ENCODE measurements at regions not wholly inside any gene's neighbourhood (a gene's known extent, or its start where the extent isn't known, plus 50 kb on each side); places are given as distances from the start of the nearest gene placed in this dataset.

GRCh38 chr3:75218577-75218976 lies 445.6 kb upstream of the FRG2C start:
- intact Hi-C loops (cut with DNase I; ENCODE audit: low total_unique reads) (no loop called here), in situ Hi-C loops (cut with MboI; ENCODE audit: low sequenced_read_pairs in 4 of 4) (no loop called here)
- TF ChIP-seq POLR2A (IDR thresholded peaks at IDR 0.05) = no peak
- no peak for TF ChIP-seq CTCF (IDR thresholded peaks at IDR 0.05 in 4 of 5, conservative IDR thresholded peaks at IDR 0.05 in 1 of 5)
- H3K36me3 ChIP-seq = no peaks in the 10 kb centered on the region
- H3K27ac ChIP-seq = no peak overlapping the region
- H3K4me1 ChIP-seq = no peaks in the 10 kb centered on the region
- ATAC-seq = no peak
- H3K27me3 ChIP-seq = no peaks in the 10 kb centered on the region
- H3K4me3 ChIP-seq = no peak overlapping the region
- no peaks in the 10 kb centered on the region for H3K9me3 ChIP-seq
- DNase-seq = no peak

GRCh38 chr3:75220932-75221331 lies 443.2 kb upstream of the FRG2C start:
- ATAC-seq (no peak), DNase-seq (no peak)
- TF ChIP-seq CTCF (IDR thresholded peaks at IDR 0.05 in 4 of 5, conservative IDR thresholded peaks at IDR 0.05 in 1 of 5) = no peak
- TF ChIP-seq POLR2A (IDR thresholded peaks at IDR 0.05) = no peak
- H3K36me3 ChIP-seq = no peaks in the 10 kb centered on the region
- no peak overlapping the region for H3K4me3 ChIP-seq
- in situ Hi-C loops (cut with MboI; ENCODE audit: low sequenced_read_pairs in 4 of 4) = no loop called here
- H3K27me3 ChIP-seq = no peaks in the 10 kb centered on the region
- no peaks in the 10 kb centered on the region for H3K9me3 ChIP-seq
- H3K27ac ChIP-seq = no peak overlapping the region
- intact Hi-C loops (cut with DNase I; ENCODE audit: low total_unique reads) = no loop called here
- no peaks in the 10 kb centered on the region for H3K4me1 ChIP-seq

- ATAC-seq = no peak
- in situ Hi-C loops (cut with MboI; ENCODE audit: low sequenced_read_pairs in 4 of 4) (no loop called here), intact Hi-C loops (cut with DNase I; ENCODE audit: low total_unique reads) (no loop called here)
- no peak for DNase-seq
- TF ChIP-seq CTCF (IDR thresholded peaks at IDR 0.05 in 4 of 5, conservative IDR thresholded peaks at IDR 0.05 in 1 of 5) = no peak
- TF ChIP-seq POLR2A (IDR thresholded peaks at IDR 0.05) = no peak
- Histone ChIP-seq H3K9me3 (no peaks in the 10 kb centered on the region), H3K27me3 (no peaks in the 10 kb centered on the region), H3K4me1 (no peaks in the 10 kb centered on the region), H3K36me3 (no peaks in the 10 kb centered on the region), H3K27ac (no peak overlapping the region), H3K4me3 (no peak overlapping the region)
Observed at GRCh38 chr3:75224412-75224811, 439.7 kb upstream of the FRG2C start.

GRCh38 chr3:75232216-75232615 lies 431.9 kb upstream of the FRG2C start:
- Histone ChIP-seq H3K4me3 (no peak overlapping the region), H3K9me3 (no peaks in the 10 kb centered on the region), H3K36me3 (no peaks in the 10 kb centered on the region), H3K27ac (no peak overlapping the region), H3K4me1 (no peaks in the 10 kb centered on the region), H3K27me3 (no peaks in the 10 kb centered on the region)
- DNase-seq = no peak
- TF ChIP-seq CTCF (IDR thresholded peaks at IDR 0.05 in 4 of 5, conservative IDR thresholded peaks at IDR 0.05 in 1 of 5) (no peak), POLR2A (IDR thresholded peaks at IDR 0.05) (no peak)
- no peak for ATAC-seq
- intact Hi-C loops (cut with DNase I; ENCODE audit: low total_unique reads) = no loop called here
- in situ Hi-C loops (cut with MboI; ENCODE audit: low sequenced_read_pairs in 4 of 4) = no loop called here

GRCh38 chr3:75235631-75236030 lies 428.5 kb upstream of the FRG2C start:
- no peak overlapping the region for H3K27ac ChIP-seq
- no peaks in the 10 kb centered on the region for H3K36me3 ChIP-seq
- DNase-seq = no peak
- no peak for TF ChIP-seq POLR2A (IDR thresholded peaks at IDR 0.05)
- no peak for TF ChIP-seq CTCF (IDR thresholded peaks at IDR 0.05 in 4 of 5, conservative IDR thresholded peaks at IDR 0.05 in 1 of 5)
- H3K27me3 ChIP-seq = no peaks in the 10 kb centered on the region
- no peak for ATAC-seq
- intact Hi-C loops (cut with DNase I; ENCODE audit: low total_unique reads) = no loop called here
- H3K4me3 ChIP-seq = no peak overlapping the region
- in situ Hi-C loops (cut with MboI; ENCODE audit: low sequenced_read_pairs in 4 of 4) = no loop called here
- H3K9me3 ChIP-seq = no peaks in the 10 kb centered on the region
- H3K4me1 ChIP-seq = no peaks in the 10 kb centered on the region
